GM13976 (cell line): ENCODE measurements at regions not wholly inside any gene's neighbourhood (a gene's known extent, or its start where the extent isn't known, plus 50 kb on each side); places are given as distances from the start of the nearest gene placed in this dataset.

Experiments used
- DNase-seq: peaks from one replicate; pipeline ENCODE4 v3.0.0; 2012; ENCODE audit warnings: low spot score
- CTCF ChIP-seq: IDR thresholded peaks from 2 replicates; pipeline ENCODE4 v1.5.1; 2012; ENCODE audit warnings: borderline replicate concordance, mild to moderate bottlenecking; ENCODE audit not compliant: insufficient read depth; ENCODE audit errors: extremely low read depth, missing control alignments, control extremely low read depth
- in situ Hi-C: fragments of 300-500 bp; cut with MboI; formaldehyde crosslinking; loops from one replicate; pipeline ENCODE4 v1.12.0; 2022; ENCODE audit warnings: low sequenced_read_pairs, mixed read lengths, inconsistent platforms; ENCODE audit not compliant: unreplicated experiment

- in situ Hi-C loops: no loop called here
- no peak for TF ChIP-seq CTCF
- DNase-seq: no peak
Observed at GRCh38 chr18:61216051-61216450, 117.2 kb upstream of the CDH20 start.

GRCh38 chr18:61222206-61222605 is 111.0 kb upstream of the CDH20 start:
- in situ Hi-C loops: no loop called here
- DNase-seq: no peak
- no peak for TF ChIP-seq CTCF

DNA sequence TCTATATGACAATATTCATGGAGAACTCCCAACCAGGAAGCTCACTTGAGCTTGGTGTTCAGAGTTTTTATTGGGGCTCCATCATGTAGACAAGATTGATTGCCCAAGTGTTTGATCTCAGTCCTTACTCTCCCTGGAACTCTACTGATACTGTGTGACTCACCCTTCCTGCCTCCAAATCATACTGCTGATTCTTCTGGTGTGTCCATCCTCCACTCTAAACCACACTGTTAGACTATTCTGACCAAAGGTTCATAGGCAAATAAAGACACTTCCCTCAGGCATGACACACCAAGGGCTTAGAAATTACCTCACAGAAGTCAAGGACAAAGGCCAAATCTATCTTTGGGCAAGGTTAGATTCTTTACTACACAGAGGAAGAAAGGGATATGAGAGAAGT is 107.9 kb upstream of the CDH20 start:
- no peak for TF ChIP-seq CTCF
- in situ Hi-C loops: no loop called here
- no peak for DNase-seq

DNA sequence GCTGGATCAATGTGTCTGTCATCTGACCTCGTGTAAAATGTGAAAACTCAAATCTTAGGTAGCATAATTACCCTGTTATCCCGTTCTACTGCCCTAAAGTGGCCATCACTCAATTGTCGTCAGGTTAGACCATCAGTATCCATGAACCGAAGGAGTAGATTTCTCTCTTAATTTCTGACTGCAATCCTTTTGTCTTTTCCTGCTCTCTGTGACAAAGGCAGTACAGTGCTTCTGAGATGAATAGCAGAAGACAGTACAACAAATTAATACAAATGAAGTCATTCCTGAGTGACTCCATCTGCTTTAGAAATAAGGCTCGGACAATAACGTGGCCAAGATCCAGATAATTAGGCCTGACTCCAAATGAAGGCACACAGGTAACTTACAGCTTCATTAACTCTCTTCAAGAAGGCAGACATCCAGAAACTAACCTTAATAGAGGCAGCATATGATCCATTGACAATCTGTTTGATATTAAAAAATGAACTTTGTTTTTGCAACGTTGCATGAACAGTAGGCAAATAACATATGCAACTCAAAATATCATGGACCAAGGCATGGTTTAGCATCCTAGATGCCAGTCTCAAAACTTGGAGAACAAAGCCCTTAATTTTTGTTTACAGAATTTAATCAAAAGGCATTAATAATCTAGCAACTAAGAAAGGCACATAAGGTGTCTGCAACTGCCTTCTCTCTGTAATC is 96.7 kb upstream of the CDH20 start:
- DNase-seq: no peak
- in situ Hi-C loops: no loop called here
- TF ChIP-seq CTCF: no peak

GRCh38 chr18:61237529-61237928 is 95.7 kb upstream of the CDH20 start:
- no peak for TF ChIP-seq CTCF
- DNase-seq: no peak
- in situ Hi-C loops: no loop called here

- no peak for TF ChIP-seq CTCF
Observed at GRCh38 chr18:61239051-61239450, 94.2 kb upstream of the CDH20 start.

More at GRCh38 chr18:61239051-61239450, 94.2 kb upstream of the CDH20 start:
- DNase-seq: no peak
- in situ Hi-C loops: no loop called here
